Stimulated activated CD8-positive, alpha-beta memory T cell treated with anti-CD3 and anti-CD28 coated beads, Interleukin-4, amount 100 ng/mL, for 48 hours (primary cell): ENCODE measurements at regions not wholly inside any gene's neighbourhood (a gene's known extent, or its start where the extent isn't known, plus 50 kb on each side); places are given as distances from the start of the nearest gene placed in this dataset.
"Not testable (repeated sequence)": the region's sequence is repeated elsewhere in the genome, so short reads cannot be mapped to it uniquely, and the experiment has no call there.

Source experiments
- DNase-seq: peaks from one replicate; pipeline ENCODE4 v3.0.0-alpha.2; 2020

GRCh38 chr13:80726868-80727267 lies 385.9 kb upstream of the SPRY2 start:
- no peak for DNase-seq

GRCh38 chr13:80721689-80722088 lies 380.8 kb upstream of the SPRY2 start:
- DNase-seq: no peak

- DNase-seq: no peak
Measured at GRCh38 chr13:80718970-80719369, 378.0 kb upstream of the SPRY2 start.

- no peak for DNase-seq
Measured at GRCh38 chr13:80717776-80718175, 376.9 kb upstream of the SPRY2 start.

GRCh38 chr13:80716610-80717081 lies 375.7 kb upstream of the SPRY2 start:
- DNase-seq: no peak

GRCh38 chr13:80712026-80712425 lies 371.1 kb upstream of the SPRY2 start:
- DNase-seq: no peak

GRCh38 chr13:80708791-80709190 lies 367.9 kb upstream of the SPRY2 start:
- no peak for DNase-seq

- DNase-seq: no peak
Measured at GRCh38 chr13:80707000-80707983, 366.4 kb upstream of the SPRY2 start.

GRCh38 chr13:80706164-80706471 lies 365.2 kb upstream of the SPRY2 start:
- no peak for DNase-seq

- no peak for DNase-seq
Measured at GRCh38 chr13:80705371-80706163, 364.6 kb upstream of the SPRY2 start.

- no peak for DNase-seq
Measured at GRCh38 chr13:80704369-80704768, 363.4 kb upstream of the SPRY2 start.

- DNase-seq: no peak
Measured at GRCh38 chr13:80695841-80696240, 354.9 kb upstream of the SPRY2 start.

GRCh38 chr13:80691814-80692213 lies 350.9 kb upstream of the SPRY2 start:
- DNase-seq: not testable (repeated sequence)

- no peak for DNase-seq
Measured at GRCh38 chr13:80690208-80690607, 349.3 kb upstream of the SPRY2 start.

- DNase-seq: no peak
Measured at GRCh38 chr13:80688593-80688992, 347.7 kb upstream of the SPRY2 start.

GRCh38 chr13:80685942-80686341 lies 345.0 kb upstream of the SPRY2 start:
- no peak for DNase-seq

GRCh38 chr13:80684217-80684991 lies 343.5 kb upstream of the SPRY2 start:
- no peak for DNase-seq

GRCh38 chr13:80680786-80681366 lies 339.9 kb upstream of the SPRY2 start:
- DNase-seq: no peak

GRCh38 chr13:80679423-80679822 lies 338.5 kb upstream of the SPRY2 start:
- no peak for DNase-seq

GRCh38 chr13:80677227-80677626 lies 336.3 kb upstream of the SPRY2 start:
- DNase-seq: no peak

GRCh38 chr13:80675442-80675841 lies 334.5 kb upstream of the SPRY2 start:
- DNase-seq: not testable (repeated sequence)

- no peak for DNase-seq
Measured at GRCh38 chr13:80671773-80672172, 330.8 kb upstream of the SPRY2 start.

GRCh38 chr13:80669112-80669511 lies 328.2 kb upstream of the SPRY2 start:
- no peak for DNase-seq
